HepG2 (cell line): ENCODE measurements at regions not wholly inside any gene's neighbourhood (a gene's known extent, or its start where the extent isn't known, plus 50 kb on each side); places are given as distances from the start of the nearest gene placed in this dataset.

ENCODE experiments used
- ELF4 ChIP-seq: sonication (generic); formaldehyde crosslinking; IDR thresholded peaks from 2 replicates; pipeline ENCODE4 v1.5.0; 2020; ENCODE audit warnings: missing genetic modification reagents, mild to moderate bottlenecking, moderate library complexity, borderline replicate concordance
- FOXK2 ChIP-seq: fragments of 450-650 bp; IDR thresholded peaks from 2 replicates; pipeline ENCODE4 v1.6.1; 2016
- HNRNPL ChIP-seq: fragments of 200-400 bp; formaldehyde crosslinking; IDR thresholded peaks from 2 replicates; pipeline ENCODE4 v1.6.1; 2017; ENCODE audit warnings: mild to moderate bottlenecking, low read depth, low read length
- HOXA5 ChIP-seq: sonication (generic); formaldehyde crosslinking; IDR thresholded peaks from 2 replicates; pipeline ENCODE4 v1.4.0; 2020; ENCODE audit warnings: missing genetic modification reagents
- KAT7 ChIP-seq: IDR thresholded peaks from 2 replicates; pipeline ENCODE4 v1.6.1; 2018; ENCODE audit warnings: borderline replicate concordance, missing compliant biosample characterization
- MAZ ChIP-seq, 2 experiments: sonication (generic) in 1 of 2; formaldehyde crosslinking in 1 of 2; IDR thresholded peaks; 2 replicates each; pipeline versions ENCODE4 v1.5.0 to v1.6.1; 2012 to 2020; ENCODE audit warnings: low read depth in 2 of 2, mild to moderate bottlenecking in 2 of 2, borderline replicate concordance in 1 of 2, improper control_type of control experiment in 1 of 2, low read length in 1 of 2, missing genetic modification reagents in 1 of 2, moderate library complexity in 1 of 2
- POLR2AphosphoS2 ChIP-seq: IDR thresholded peaks from 2 replicates; pipeline ENCODE4 v1.6.1; 2011; ENCODE audit warnings: low read depth, low read length, improper control_type of control experiment
- SIX4 ChIP-seq: sonication (generic); formaldehyde crosslinking; IDR thresholded peaks from 2 replicates; pipeline ENCODE4 v1.4.0; 2020; ENCODE audit warnings: missing genetic modification reagents
- SP2 ChIP-seq: sonication (generic); formaldehyde crosslinking; IDR thresholded peaks from 2 replicates; pipeline ENCODE4 v1.5.1; 2020; ENCODE audit warnings: mild to moderate bottlenecking, missing genetic modification reagents
- ZKSCAN1 ChIP-seq: fragments of 150-350 bp; IDR thresholded peaks from 2 replicates; pipeline ENCODE4 v1.6.1; 2014; ENCODE audit warnings: low read length
- ZNF879 ChIP-seq: sonication (generic); formaldehyde crosslinking; IDR thresholded peaks from 2 replicates; pipeline ENCODE4 v1.8.1; 2023; ENCODE audit warnings: missing genetic modification reagents
- TF ChIP-seq, protein P1 (sequence below), 2 experiments: fragments of 450-650 bp in 1 of 2; sonication (generic) in 1 of 2; formaldehyde crosslinking in 1 of 2; IDR thresholded peaks; 2 replicates each; pipeline versions ENCODE4 v1.6.1 to v1.8.0; 2016 to 2022; ENCODE audit warnings: antibody characterized with exemption in 1 of 2, mild to moderate bottlenecking in 1 of 2, missing genetic modification reagents in 1 of 2
- TF ChIP-seq, protein P2 (sequence below): IDR thresholded peaks from 2 replicates; pipeline ENCODE4 v1.6.1; 2016
- TF ChIP-seq, protein P3 (sequence below): sonication (generic); formaldehyde crosslinking; IDR thresholded peaks from 2 replicates; pipeline ENCODE4 v1.4.0; 2020; ENCODE audit warnings: mild to moderate bottlenecking, missing genetic modification reagents

DNA sequence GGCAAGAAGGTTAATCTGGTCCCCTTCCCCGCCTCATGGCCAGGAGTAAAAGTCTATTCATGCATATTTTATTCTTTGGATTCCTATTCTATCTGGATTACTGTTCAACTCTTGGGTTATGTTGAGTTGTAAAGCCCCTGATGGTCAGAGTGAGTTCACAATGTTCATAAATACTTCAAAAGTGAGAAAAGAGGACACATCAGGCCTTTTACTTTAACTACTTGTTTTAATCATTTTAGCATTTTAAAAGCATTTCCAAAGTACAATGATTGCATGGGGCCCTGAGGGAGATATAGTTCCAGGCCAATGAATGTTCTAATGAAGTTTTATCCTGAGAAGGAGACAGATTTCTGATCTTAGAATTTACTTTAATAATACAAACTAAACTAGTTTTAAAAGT is 93.9 kb downstream of the BOD1 start:
- no peak for TF ChIP-seq ZKSCAN1
- TF ChIP-seq SIX4 (CRISPR knock-in tag) = no peak
- no peak for TF ChIP-seq ZNF879 (CRISPR knock-in tag)
- TF ChIP-seq HNRNPL = no peak
- TF ChIP-seq, protein P1, sequence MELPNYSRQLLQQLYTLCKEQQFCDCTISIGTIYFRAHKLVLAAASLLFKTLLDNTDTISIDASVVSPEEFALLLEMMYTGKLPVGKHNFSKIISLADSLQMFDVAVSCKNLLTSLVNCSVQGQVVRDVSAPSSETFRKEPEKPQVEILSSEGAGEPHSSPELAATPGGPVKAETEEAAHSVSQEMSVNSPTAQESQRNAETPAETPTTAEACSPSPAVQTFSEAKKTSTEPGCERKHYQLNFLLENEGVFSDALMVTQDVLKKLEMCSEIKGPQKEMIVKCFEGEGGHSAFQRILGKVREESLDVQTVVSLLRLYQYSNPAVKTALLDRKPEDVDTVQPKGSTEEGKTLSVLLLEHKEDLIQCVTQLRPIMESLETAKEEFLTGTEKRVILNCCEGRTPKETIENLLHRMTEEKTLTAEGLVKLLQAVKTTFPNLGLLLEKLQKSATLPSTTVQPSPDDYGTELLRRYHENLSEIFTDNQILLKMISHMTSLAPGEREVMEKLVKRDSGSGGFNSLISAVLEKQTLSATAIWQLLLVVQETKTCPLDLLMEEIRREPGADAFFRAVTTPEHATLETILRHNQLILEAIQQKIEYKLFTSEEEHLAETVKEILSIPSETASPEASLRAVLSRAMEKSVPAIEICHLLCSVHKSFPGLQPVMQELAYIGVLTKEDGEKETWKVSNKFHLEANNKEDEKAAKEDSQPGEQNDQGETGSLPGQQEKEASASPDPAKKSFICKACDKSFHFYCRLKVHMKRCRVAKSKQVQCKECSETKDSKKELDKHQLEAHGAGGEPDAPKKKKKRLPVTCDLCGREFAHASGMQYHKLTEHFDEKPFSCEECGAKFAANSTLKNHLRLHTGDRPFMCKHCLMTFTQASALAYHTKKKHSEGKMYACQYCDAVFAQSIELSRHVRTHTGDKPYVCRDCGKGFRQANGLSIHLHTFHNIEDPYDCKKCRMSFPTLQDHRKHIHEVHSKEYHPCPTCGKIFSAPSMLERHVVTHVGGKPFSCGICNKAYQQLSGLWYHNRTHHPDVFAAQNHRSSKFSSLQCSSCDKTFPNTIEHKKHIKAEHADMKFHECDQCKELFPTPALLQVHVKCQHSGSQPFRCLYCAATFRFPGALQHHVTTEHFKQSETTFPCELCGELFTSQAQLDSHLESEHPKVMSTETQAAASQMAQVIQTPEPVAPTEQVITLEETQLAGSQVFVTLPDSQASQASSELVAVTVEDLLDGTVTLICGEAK (IDR thresholded peaks at IDR 0.05) = no peak
- TF ChIP-seq, protein P1 (CRISPR knock-in tag; IDR thresholded peaks at IDR 0.05) = no peak
- no peak for TF ChIP-seq SP2 (CRISPR knock-in tag)
- no peak for TF ChIP-seq KAT7 (CRISPR knock-in tag)
- TF ChIP-seq FOXK2 = no peak
- TF ChIP-seq POLR2AphosphoS2 = no peak
- no peak for TF ChIP-seq ELF4 (CRISPR knock-in tag)
- no peak for TF ChIP-seq MAZ (IDR thresholded peaks at IDR 0.05; ENCODE audit: borderline replicate concordance, low read depth, low read length)
- TF ChIP-seq MAZ (CRISPR knock-in tag; IDR thresholded peaks at IDR 0.05; ENCODE audit: low read depth) = no peak
- TF ChIP-seq, protein P2, sequence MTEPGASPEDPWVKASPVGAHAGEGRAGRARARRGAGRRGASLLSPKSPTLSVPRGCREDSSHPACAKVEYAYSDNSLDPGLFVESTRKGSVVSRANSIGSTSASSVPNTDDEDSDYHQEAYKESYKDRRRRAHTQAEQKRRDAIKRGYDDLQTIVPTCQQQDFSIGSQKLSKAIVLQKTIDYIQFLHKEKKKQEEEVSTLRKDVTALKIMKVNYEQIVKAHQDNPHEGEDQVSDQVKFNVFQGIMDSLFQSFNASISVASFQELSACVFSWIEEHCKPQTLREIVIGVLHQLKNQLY (CRISPR knock-in tag) = no peak
- no peak for TF ChIP-seq HOXA5 (CRISPR knock-in tag)
- TF ChIP-seq, protein P3, sequence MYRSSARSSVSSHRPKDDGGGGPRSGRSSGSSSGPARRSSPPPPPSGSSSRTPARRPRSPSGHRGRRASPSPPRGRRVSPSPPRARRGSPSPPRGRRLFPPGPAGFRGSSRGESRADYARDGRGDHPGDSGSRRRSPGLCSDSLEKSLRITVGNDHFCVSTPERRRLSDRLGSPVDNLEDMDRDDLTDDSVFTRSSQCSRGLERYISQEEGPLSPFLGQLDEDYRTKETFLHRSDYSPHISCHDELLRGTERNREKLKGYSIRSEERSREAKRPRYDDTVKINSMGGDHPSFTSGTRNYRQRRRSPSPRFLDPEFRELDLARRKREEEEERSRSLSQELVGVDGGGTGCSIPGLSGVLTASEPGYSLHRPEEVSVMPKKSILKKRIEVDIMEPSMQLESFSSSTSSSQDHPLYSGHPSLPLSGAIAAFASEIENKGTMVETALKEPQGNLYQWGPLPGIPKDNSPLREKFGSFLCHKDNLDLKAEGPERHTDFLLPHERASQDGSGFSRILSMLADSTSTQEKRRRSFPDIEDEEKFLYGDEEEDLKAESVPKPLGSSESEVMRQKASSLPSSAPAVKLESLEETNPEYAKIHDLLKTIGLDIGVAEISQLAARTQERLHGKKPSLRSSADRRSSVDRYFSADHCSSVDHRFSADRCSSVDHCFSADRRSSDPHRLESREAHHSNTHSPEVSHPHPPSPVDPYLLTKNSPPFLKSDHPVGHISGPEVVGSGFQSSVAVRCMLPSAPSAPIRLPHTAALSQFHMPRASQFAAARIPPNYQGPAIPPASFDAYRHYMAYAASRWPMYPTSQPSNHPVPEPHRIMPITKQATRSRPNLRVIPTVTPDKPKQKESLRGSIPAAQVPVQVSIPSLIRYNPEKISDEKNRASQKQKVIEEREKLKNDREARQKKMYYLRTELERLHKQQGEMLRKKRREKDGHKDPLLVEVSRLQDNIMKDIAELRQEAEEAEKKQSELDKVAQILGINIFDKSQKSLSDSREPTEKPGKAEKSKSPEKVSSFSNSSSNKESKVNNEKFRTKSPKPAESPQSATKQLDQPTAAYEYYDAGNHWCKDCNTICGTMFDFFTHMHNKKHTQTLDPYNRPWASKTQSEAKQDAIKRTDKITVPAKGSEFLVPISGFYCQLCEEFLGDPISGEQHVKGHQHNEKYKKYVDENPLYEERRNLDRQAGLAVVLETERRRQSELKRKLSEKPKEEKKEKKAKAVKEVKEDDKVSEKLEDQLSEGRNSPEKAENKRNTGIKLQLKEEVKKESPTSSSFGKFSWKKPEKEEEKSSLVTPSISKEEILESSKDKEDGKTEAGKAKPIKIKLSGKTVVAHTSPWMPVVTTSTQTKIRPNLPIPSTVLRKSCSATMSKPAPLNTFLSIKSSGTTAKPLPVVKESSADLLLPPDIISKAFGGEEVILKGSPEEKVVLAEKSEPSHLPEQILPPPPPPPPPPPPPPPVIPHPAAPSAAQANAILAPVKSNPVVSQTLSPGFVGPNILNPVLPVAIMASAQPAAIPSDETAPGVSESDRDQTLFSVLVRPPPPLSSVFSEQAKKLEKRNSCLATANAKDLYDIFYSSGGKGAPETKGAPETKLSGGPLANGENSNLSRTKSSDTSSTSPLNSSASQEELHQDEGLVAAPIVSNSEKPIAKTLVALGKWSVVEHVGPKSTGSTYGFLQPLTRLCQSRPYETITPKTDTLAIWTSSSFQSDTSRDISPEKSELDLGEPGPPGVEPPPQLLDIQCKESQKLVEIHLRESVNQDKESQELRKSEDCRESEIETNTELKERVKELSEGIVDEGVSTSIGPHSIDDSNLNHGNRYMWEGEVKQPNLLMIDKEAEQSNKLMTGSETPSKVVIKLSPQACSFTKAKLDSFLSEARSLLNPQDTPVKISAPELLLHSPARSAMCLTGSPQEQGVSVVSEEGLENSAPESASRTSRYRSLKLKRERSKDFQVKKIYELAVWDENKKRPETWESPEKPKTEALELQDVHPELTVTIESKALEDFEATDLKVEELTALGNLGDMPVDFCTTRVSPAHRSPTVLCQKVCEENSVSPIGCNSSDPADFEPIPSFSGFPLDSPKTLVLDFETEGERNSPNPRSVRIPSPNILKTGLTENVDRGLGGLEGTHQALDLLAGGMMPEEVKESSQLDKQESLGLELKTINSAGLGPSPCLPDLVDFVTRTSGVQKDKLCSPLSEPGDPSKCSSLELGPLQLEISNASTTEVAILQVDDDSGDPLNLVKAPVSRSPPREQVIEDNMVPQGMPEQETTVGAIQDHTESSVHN (CRISPR knock-in tag) = no peak
